OCI-LY7 (cell line): ENCODE measurements at regions not wholly inside any gene's neighbourhood (a gene's known extent, or its start where the extent isn't known, plus 50 kb on each side); places are given as distances from the start of the nearest gene placed in this dataset.

Experiments
- BruUV-seq: library from RNA; stranded (reverse); fragments of 400-500 nt; replicated peaks from 2 replicates; lab custom pipeline; 2021; lab: Mats Ljungman, UMichigan
- CTCF ChIA-PET: fragments of 300-600 bp; sonication (Branson Sonifier 250); formaldehyde crosslinking; loops from one replicate; lab custom pipeline; 2022; ENCODE audit warnings: antibody characterized with exemption; ENCODE audit not compliant: unreplicated experiment; lab: Charles Lee
- POLR2A ChIA-PET: fragments of 300-600 bp; sonication (Branson Sonifier 250); formaldehyde crosslinking; loops from one replicate; lab custom pipeline; 2022; ENCODE audit warnings: antibody characterized with exemption; lab: Charles Lee
- DNase-seq: peaks from one replicate; pipeline ENCODE4 v3.0.0-alpha.2; 2015; ENCODE audit warnings: low spot score
- H2AFZ ChIP-seq: fragments of 200-600 bp; sonication (generic), shearing (Covaris generic); 2 replicates; pipeline ENCODE4 v1.6.1; 2014; ENCODE audit warnings: mild to moderate bottlenecking, antibody characterized with exemption, low read length, moderate library complexity
- H3K27ac ChIP-seq: fragments of 200-600 bp; sonication (generic); 2 replicates; pipeline ENCODE4 v1.5.1; 2014; ENCODE audit warnings: mixed run types, low read depth, mild to moderate bottlenecking, moderate library complexity, low read length, inconsistent platforms; ENCODE audit not compliant: poor library complexity, severe bottlenecking
- H3K36me3 ChIP-seq: fragments of 200-600 bp; sonication (generic); 2 replicates; pipeline ENCODE4 v1.6.1; 2014; ENCODE audit warnings: mild to moderate bottlenecking, antibody characterized with exemption, low read length, moderate library complexity, mixed read lengths; ENCODE audit not compliant: insufficient read depth
- H3K4me1 ChIP-seq: fragments of 200-600 bp; sonication (generic); 2 replicates; pipeline ENCODE4 v1.5.1; 2014; ENCODE audit warnings: mild to moderate bottlenecking, low read length; ENCODE audit not compliant: insufficient read depth, poor library complexity, severe bottlenecking
- H3K4me2 ChIP-seq: fragments of 200-600 bp; sonication (generic); 2 replicates; pipeline ENCODE4 v1.6.1; 2014; ENCODE audit warnings: mild to moderate bottlenecking, low read length
- H3K4me3 ChIP-seq: fragments of 200-600 bp; sonication (generic); 2 replicates; pipeline ENCODE4 v1.5.1; 2014; ENCODE audit warnings: mild to moderate bottlenecking, low read depth, low read length; ENCODE audit not compliant: poor library complexity, severe bottlenecking
- H3K79me2 ChIP-seq: fragments of 200-600 bp; sonication (generic); 2 replicates; pipeline ENCODE4 v1.6.1; 2016; ENCODE audit warnings: low read depth, mild to moderate bottlenecking, low read length, moderate library complexity, mixed read lengths; ENCODE audit not compliant: insufficient read depth
- H3K9me2 ChIP-seq: fragments of 200-600 bp; sonication (generic); 2 replicates; pipeline ENCODE4 v1.6.1; 2016; ENCODE audit warnings: mild to moderate bottlenecking, low read length, mixed read lengths; ENCODE audit not compliant: insufficient read depth
- H3K9me3 ChIP-seq: fragments of 200-600 bp; sonication (generic); 2 replicates; pipeline ENCODE4 v1.6.1; 2014; ENCODE audit warnings: mild to moderate bottlenecking, mixed run types, low read length, mixed read lengths
- H4K20me1 ChIP-seq: fragments of 200-600 bp; sonication (generic); 2 replicates; pipeline ENCODE4 v1.6.1; 2014; ENCODE audit warnings: mild to moderate bottlenecking, antibody characterized with exemption, low read length, moderate library complexity, mixed read lengths; ENCODE audit not compliant: insufficient read depth
- CTCF ChIP-seq: fragments of 200-600 bp; sonication (generic); conservative IDR thresholded peaks from 2 replicates; pipeline ENCODE4 v1.5.1; 2014; ENCODE audit warnings: mild to moderate bottlenecking, antibody characterized with exemption, low read length, moderate library complexity, mixed read lengths
- EZH2phosphoT487 ChIP-seq: fragments of 200-600 bp; sonication (generic); IDR thresholded peaks from 2 replicates; pipeline ENCODE4 v1.6.1; 2018; ENCODE audit warnings: low read depth, borderline replicate concordance, mild to moderate bottlenecking, mixed run types, antibody characterized with exemption, low read length, moderate library complexity, mixed read lengths
- intact Hi-C: fragments of 100-400 bp; cut with micrococcal nuclease; formaldehyde crosslinking; loops from one replicate; pipeline ENCODE4 v1.10.0; 2022; ENCODE audit not compliant: unreplicated experiment

GRCh38 chr12:94766397-94766796 is 116.0 kb upstream of the TMCC3 start:
- intact Hi-C loops = no loop called here
- POLR2A ChIA-PET = no interaction called here
- CTCF ChIA-PET = no interaction called here

GRCh38 chr12:94763462-94763861 is 113.1 kb upstream of the TMCC3 start:
- intact Hi-C loops = loop anchor here (5.0 kb wide), 1 partner anchor 161 kb away; no protein-coding TSS in a partner anchor
- Histone ChIP-seq H3K9me3 (0 out of 2 replicates have a peak, but pooled peaks cover 4% of the 10 kb centered on the region), H3K79me2 (no peaks in the 10 kb centered on the region; the same call in 1 of the 2 replicates)

More at GRCh38 chr12:94766397-94766796, 116.0 kb upstream of the TMCC3 start:
- no peak overlapping the region for H3K4me3 ChIP-seq
- peaks cover 71% of the 10 kb centered on the region for H3K4me1 ChIP-seq
- H3K79me2 ChIP-seq = no peaks in the 10 kb centered on the region; the same call in 1 of the 2 replicates
- H3K9me2 ChIP-seq = no peaks in the 10 kb centered on the region
- H3K9me3 ChIP-seq = 0 out of 2 replicates have a peak, but pooled peaks cover under 1% of the 10 kb centered on the region
- no peaks in the 10 kb centered on the region for H3K36me3 ChIP-seq
- H2AFZ ChIP-seq = no peak overlapping the region
- no peak overlapping the region for H3K4me2 ChIP-seq
- no peak for DNase-seq
- TF ChIP-seq CTCF (no peak), EZH2phosphoT487 (no peak)
- no TSS peak for BruUV-seq
- no peaks in the 10 kb centered on the region for H4K20me1 ChIP-seq
- H3K27ac ChIP-seq = no peak overlapping the region

More at GRCh38 chr12:94763462-94763861, 113.1 kb upstream of the TMCC3 start:
- no peaks in the 10 kb centered on the region for H4K20me1 ChIP-seq
- no peak overlapping the region for H3K27ac ChIP-seq
- peak overlapping the region; percentile 66; the same call in 1 of the 2 replicates for H2AFZ ChIP-seq
- ChIA-PET CTCF (interaction anchor here (0.6 kb wide), 2 partner anchors 47 to 111 kb away, joined by 3 to 4 read pairs; no protein-coding TSS in a partner anchor), POLR2A (interaction anchor here (0.6 to 2.5 kb wide), 5 partner anchors 12 to 151 kb away, joined by 3 to 11 read pairs (median 6); no protein-coding TSS in a partner anchor)
- no peak for TF ChIP-seq CTCF
- TF ChIP-seq EZH2phosphoT487 = no peak
- H3K4me3 ChIP-seq = no peak overlapping the region
- H3K36me3 ChIP-seq = no peaks in the 10 kb centered on the region
- H3K4me1 ChIP-seq = peaks cover 45% of the 10 kb centered on the region
- H3K9me2 ChIP-seq = no peaks in the 10 kb centered on the region
- no peak for DNase-seq
- peak overlapping the region; percentile 21; the same call in 1 of the 2 replicates for H3K4me2 ChIP-seq
- no TSS peak for BruUV-seq
